Suprapubic skin (tissue), 4 donors: ENCODE measurements at regions not wholly inside any gene's neighbourhood (a gene's known extent, or its start where the extent isn't known, plus 50 kb on each side); places are given as distances from the start of the nearest gene placed in this dataset.

Source experiments
- DNase-seq, 2 donors: peaks; one replicate each; pipeline ENCODE4 v3.0.0-alpha.2; 2019; ENCODE audit warnings: low spot score in 2 of 2
- H3K27ac ChIP-seq: fragments of 200-600 bp; sonication (generic); one replicate; pipeline ENCODE4 v1.5.1; 2019
- H3K27me3 ChIP-seq: fragments of 200-600 bp; sonication (generic); one replicate; pipeline ENCODE4 v1.5.1; 2019
- H3K36me3 ChIP-seq: fragments of 200-600 bp; sonication (generic); one replicate; pipeline ENCODE4 v1.5.1; 2019
- H3K4me1 ChIP-seq: fragments of 200-600 bp; sonication (generic); one replicate; pipeline ENCODE4 v1.5.1; 2019
- H3K4me3 ChIP-seq: fragments of 200-600 bp; sonication (generic); one replicate; pipeline ENCODE4 v1.5.1; 2019; ENCODE audit warnings: mild to moderate bottlenecking
- H3K9me3 ChIP-seq: fragments of 200-600 bp; sonication (generic); one replicate; pipeline ENCODE4 v1.5.1; 2019
- EP300 ChIP-seq: sonication (generic); formaldehyde crosslinking; IDR thresholded peaks from one replicate; pipeline ENCODE4 v1.6.1; 2017; ENCODE audit warnings: antibody characterized with exemption
- POLR2A ChIP-seq, 2 donors: fragments of 450-650 bp; IDR thresholded peaks; one replicate each; pipeline ENCODE4 v1.6.1; 2017; ENCODE audit warnings: antibody characterized with exemption in 2 of 2, mild to moderate bottlenecking in 2 of 2, moderate library complexity in 2 of 2
- POLR2AphosphoS5 ChIP-seq, 3 donors: sonication (generic); formaldehyde crosslinking; IDR thresholded peaks; one replicate each; pipeline ENCODE4 v1.6.1; 2017; ENCODE audit warnings: antibody characterized with exemption in 3 of 3
- WGBS: methylation state at CpG from one replicate; pipeline ENCODE4 v1.1.5; 2018; 5-methylcytosine and 5-hydroxymethylcytosine counted together
- TF ChIP-seq, protein P1 (sequence below), 2 donors: fragments of 200-600 bp in 1 of 2; fragments of 450-650 bp in 1 of 2; sonication (generic) in 1 of 2; IDR thresholded peaks; one replicate each; pipeline ENCODE4 v1.5.1; 2016 to 2019; ENCODE audit warnings: antibody characterized with exemption in 2 of 2, mild to moderate bottlenecking in 1 of 2, moderate library complexity in 1 of 2

DNA sequence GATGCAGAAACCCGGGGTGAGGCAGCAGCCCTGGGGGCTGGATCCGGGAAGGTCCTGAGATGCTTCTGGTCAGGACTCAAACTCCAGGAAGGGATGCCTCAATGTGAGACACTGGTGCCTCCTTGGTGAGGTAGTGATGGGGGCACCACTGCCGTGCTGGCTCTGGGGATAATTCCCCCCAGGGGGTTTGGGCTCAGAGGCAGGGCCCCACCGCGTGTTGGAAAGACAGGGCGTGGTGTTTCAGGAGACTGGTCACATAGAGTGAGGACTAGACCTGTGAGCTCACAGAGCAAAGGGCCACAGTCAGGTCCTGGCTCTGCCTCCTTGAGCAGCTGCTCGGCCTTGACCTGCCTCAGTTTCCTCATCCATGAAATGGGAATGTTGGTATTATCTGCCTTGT, 361.9 kb downstream of the GLRX3 start:
- H3K9me3 ChIP-seq: no peaks in the 10 kb centered on the region
- H3K4me1 ChIP-seq: no peaks in the 10 kb centered on the region
- H3K4me3 ChIP-seq: no peak overlapping the region
- no peak overlapping the region for H3K27ac ChIP-seq
- peak in 1 of 2 donors; percentile 67 for DNase-seq
- no peaks in the 10 kb centered on the region for H3K27me3 ChIP-seq
- H3K36me3 ChIP-seq: no peaks in the 10 kb centered on the region
- TF ChIP-seq, protein P1, sequence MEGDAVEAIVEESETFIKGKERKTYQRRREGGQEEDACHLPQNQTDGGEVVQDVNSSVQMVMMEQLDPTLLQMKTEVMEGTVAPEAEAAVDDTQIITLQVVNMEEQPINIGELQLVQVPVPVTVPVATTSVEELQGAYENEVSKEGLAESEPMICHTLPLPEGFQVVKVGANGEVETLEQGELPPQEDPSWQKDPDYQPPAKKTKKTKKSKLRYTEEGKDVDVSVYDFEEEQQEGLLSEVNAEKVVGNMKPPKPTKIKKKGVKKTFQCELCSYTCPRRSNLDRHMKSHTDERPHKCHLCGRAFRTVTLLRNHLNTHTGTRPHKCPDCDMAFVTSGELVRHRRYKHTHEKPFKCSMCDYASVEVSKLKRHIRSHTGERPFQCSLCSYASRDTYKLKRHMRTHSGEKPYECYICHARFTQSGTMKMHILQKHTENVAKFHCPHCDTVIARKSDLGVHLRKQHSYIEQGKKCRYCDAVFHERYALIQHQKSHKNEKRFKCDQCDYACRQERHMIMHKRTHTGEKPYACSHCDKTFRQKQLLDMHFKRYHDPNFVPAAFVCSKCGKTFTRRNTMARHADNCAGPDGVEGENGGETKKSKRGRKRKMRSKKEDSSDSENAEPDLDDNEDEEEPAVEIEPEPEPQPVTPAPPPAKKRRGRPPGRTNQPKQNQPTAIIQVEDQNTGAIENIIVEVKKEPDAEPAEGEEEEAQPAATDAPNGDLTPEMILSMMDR (IDR thresholded peaks at IDR 0.05): no peak
- TF ChIP-seq POLR2A (IDR thresholded peaks at IDR 0.05): no peak
- 92% methylated on average over 6 of the region's 7 CpGs for WGBS

GRCh38 chr10:130498934-130499333, 362.7 kb downstream of the GLRX3 start:
- DNase-seq: peak in 1 of 2 donors; percentile 41
- Histone ChIP-seq H3K27ac (no peak overlapping the region), H3K27me3 (no peaks in the 10 kb centered on the region), H3K4me1 (no peaks in the 10 kb centered on the region), H3K9me3 (no peaks in the 10 kb centered on the region), H3K4me3 (no peak overlapping the region), H3K36me3 (no peaks in the 10 kb centered on the region)
- TF ChIP-seq, protein P1 (IDR thresholded peaks at IDR 0.05): no peak
- TF ChIP-seq EP300 (no peak), POLR2AphosphoS5 (IDR thresholded peaks at IDR 0.05) (no peak), POLR2A (IDR thresholded peaks at IDR 0.05) (no peak)
- 75% methylated on average over 8 of the region's 8 CpGs for WGBS

DNA sequence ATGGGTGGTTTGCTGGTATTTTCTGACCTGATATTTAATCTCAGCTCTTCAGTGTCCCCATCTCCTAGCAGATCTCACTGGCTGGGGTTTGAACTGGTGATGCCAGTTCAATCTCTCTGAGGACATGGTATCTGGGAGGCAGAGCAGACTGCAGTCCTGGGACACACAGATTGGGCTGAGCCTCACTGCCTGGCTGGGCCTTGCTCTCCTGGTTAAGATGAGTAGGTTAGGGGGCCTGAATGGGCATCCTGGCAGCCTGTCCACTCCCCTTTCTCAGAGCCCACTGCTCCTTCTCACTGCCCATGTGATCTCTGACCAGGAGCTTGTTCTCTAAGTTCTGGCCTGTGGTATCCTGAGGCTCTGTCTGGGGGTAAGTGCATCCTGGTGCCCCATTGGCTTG, 363.4 kb downstream of the GLRX3 start:
- H3K4me3 ChIP-seq: no peak overlapping the region
- no peaks in the 10 kb centered on the region for H3K36me3 ChIP-seq
- no peaks in the 10 kb centered on the region for H3K4me1 ChIP-seq
- no peak overlapping the region for H3K27ac ChIP-seq
- H3K27me3 ChIP-seq: no peaks in the 10 kb centered on the region
- no peak for TF ChIP-seq EP300
- TF ChIP-seq, protein P1 (IDR thresholded peaks at IDR 0.05): no peak
- TF ChIP-seq POLR2AphosphoS5 (IDR thresholded peaks at IDR 0.05): no peak
- no peak for TF ChIP-seq POLR2A (IDR thresholded peaks at IDR 0.05)
- DNase-seq: peak in 1 of 2 donors; percentile 37
- H3K9me3 ChIP-seq: no peaks in the 10 kb centered on the region

DNA sequence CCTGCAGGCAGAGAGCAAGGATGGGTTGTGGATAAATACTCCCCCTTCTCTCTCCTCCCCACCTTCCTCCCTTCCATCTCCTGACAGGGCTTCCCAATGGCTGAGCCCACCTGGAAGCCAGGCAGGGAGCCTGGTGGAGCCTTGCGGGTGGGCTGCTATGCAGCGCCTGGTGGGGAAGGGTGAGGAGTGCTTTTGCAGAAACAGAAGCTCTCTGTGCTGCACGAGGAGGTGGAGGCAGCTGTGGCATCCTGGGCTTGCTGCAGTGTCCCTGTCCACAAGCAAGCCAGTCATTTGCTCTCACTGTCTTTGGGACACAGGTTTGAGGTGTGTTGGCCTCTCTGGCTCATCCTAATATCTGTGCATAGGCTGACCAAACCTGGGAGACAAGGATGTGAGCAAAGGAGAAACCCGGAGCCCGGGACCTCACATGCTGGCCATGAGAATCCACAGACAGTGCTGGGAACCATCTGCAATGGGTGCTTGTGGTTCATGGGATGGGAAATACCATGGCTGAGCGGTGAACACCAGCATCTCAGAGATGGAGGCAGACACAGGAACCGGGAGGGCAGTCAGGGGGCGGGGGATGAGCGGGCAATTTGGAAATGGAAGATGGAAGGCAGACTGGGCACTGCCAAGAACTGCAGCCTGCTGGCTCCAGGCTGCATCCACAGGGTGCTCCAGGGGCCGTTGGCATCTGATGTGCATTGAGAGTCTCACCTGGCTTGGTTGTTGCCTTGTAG, 364.2 kb downstream of the GLRX3 start:
- Histone ChIP-seq H3K9me3 (no peaks in the 10 kb centered on the region), H3K27me3 (no peaks in the 10 kb centered on the region), H3K4me3 (no peak overlapping the region), H3K4me1 (no peaks in the 10 kb centered on the region), H3K36me3 (no peaks in the 10 kb centered on the region), H3K27ac (no peak overlapping the region)
- TF ChIP-seq EP300 (no peak), POLR2A (IDR thresholded peaks at IDR 0.05) (no peak), POLR2AphosphoS5 (IDR thresholded peaks at IDR 0.05) (no peak)
- TF ChIP-seq, protein P1 (IDR thresholded peaks at IDR 0.05): no peak
- DNase-seq: peak in 1 of 2 donors; percentile 45
- WGBS: 87% methylated on average over 10 of the region's 10 CpGs

DNA sequence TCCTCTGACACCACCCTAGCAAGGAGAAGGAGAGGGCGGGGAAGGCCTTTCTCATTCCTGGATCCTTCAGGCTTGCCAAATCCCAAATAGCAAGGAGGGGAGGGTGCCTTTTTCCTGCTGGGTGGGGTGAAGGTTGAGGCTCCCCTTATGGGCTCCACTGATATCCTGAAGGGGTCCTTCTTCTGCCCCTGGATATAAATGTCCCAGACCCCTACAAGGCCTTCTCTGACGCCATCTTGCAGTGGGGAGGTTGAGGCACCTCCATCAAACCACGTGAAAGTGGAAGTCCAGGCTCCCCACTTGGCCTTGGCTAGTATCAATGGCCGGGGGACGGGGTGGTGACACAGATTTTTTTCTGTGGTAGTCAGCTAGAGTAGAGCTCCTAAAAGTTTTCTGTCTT, 371.3 kb downstream of the GLRX3 start:
- no peak for DNase-seq
- Histone ChIP-seq H3K4me3 (no peak overlapping the region), H3K9me3 (no peaks in the 10 kb centered on the region), H3K36me3 (no peaks in the 10 kb centered on the region), H3K4me1 (no peaks in the 10 kb centered on the region), H3K27ac (no peak overlapping the region), H3K27me3 (peaks cover 8% of the 10 kb centered on the region)
- no peak for TF ChIP-seq POLR2A (IDR thresholded peaks at IDR 0.05)
- WGBS: 76% methylated on average over 5 of the region's 5 CpGs
